Mammary epithelial cell (primary cell): ENCODE measurements at regions not wholly inside any gene's neighbourhood (a gene's known extent, or its start where the extent isn't known, plus 50 kb on each side); places are given as distances from the start of the nearest gene placed in this dataset.

Experiments
- EZH2 ChIP-seq: IDR thresholded peaks from 2 replicates; pipeline ENCODE4 v1.6.1; 2012; ENCODE audit warnings: low read length, inconsistent platforms, borderline replicate concordance
- TF ChIP-seq, protein P1 (sequence below), 2 donors: IDR thresholded peaks in 1 of 2; conservative IDR thresholded peaks in 1 of 2; 2 replicates each; pipeline ENCODE4 v1.5.1; 2011 to 2012; ENCODE audit warnings: inconsistent platforms in 2 of 2, low read length in 2 of 2, mild to moderate bottlenecking in 2 of 2, control low read depth in 1 of 2, low read depth in 1 of 2; ENCODE audit not compliant: insufficient read depth in 1 of 2; ENCODE audit errors: extremely low read depth in 1 of 2

DNA sequence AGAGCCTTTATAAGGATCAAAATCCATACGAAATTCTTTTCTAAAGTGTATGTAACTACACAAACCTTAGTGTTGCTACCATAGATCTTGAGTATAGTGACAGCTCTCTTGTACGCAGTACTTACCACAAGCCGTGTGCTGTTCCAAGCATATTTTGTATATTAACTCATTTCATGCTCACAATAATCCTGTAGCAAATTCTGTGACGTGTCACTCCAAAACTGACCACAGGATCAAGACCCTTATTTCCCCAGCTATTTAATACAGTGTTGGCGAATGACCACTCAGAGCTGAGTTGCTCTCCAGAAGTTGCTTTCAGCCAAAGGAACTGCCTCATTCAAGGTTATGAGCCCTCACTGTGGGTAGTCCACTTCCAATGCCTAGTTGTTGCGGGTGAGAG, 169.8 kb downstream of the BTG1 start:
- TF ChIP-seq, protein P1, sequence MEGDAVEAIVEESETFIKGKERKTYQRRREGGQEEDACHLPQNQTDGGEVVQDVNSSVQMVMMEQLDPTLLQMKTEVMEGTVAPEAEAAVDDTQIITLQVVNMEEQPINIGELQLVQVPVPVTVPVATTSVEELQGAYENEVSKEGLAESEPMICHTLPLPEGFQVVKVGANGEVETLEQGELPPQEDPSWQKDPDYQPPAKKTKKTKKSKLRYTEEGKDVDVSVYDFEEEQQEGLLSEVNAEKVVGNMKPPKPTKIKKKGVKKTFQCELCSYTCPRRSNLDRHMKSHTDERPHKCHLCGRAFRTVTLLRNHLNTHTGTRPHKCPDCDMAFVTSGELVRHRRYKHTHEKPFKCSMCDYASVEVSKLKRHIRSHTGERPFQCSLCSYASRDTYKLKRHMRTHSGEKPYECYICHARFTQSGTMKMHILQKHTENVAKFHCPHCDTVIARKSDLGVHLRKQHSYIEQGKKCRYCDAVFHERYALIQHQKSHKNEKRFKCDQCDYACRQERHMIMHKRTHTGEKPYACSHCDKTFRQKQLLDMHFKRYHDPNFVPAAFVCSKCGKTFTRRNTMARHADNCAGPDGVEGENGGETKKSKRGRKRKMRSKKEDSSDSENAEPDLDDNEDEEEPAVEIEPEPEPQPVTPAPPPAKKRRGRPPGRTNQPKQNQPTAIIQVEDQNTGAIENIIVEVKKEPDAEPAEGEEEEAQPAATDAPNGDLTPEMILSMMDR (conservative IDR thresholded peaks at IDR 0.05 in 1 of 2, IDR thresholded peaks at IDR 0.05 in 1 of 2; ENCODE audit: extremely low read depth in 1 of 2, insufficient read depth in 1 of 2, low read depth in 1 of 2, low read length in 2 of 2) = no peak
- TF ChIP-seq EZH2 = no peak
